ENCODE measurements at regions not wholly inside any gene's neighbourhood (a gene's known extent, or its start where the extent isn't known, plus 50 kb on each side); places are given as distances from the start of the nearest gene placed in this dataset.

GRCh38 chr14:30443368-30444007, 115.5 kb upstream of the G2E3 start:
- TF ChIP-seq, protein P1, sequence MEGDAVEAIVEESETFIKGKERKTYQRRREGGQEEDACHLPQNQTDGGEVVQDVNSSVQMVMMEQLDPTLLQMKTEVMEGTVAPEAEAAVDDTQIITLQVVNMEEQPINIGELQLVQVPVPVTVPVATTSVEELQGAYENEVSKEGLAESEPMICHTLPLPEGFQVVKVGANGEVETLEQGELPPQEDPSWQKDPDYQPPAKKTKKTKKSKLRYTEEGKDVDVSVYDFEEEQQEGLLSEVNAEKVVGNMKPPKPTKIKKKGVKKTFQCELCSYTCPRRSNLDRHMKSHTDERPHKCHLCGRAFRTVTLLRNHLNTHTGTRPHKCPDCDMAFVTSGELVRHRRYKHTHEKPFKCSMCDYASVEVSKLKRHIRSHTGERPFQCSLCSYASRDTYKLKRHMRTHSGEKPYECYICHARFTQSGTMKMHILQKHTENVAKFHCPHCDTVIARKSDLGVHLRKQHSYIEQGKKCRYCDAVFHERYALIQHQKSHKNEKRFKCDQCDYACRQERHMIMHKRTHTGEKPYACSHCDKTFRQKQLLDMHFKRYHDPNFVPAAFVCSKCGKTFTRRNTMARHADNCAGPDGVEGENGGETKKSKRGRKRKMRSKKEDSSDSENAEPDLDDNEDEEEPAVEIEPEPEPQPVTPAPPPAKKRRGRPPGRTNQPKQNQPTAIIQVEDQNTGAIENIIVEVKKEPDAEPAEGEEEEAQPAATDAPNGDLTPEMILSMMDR (IDR thresholded peaks at IDR 0.05), result peak in 2 of 3 experiments; percentile 22 to 23
- no peak for TF ChIP-seq POLR2A (IDR thresholded peaks at IDR 0.05)
